ENCODE measurements at regions not wholly inside any gene's neighbourhood (a gene's known extent, or its start where the extent isn't known, plus 50 kb on each side); places are given as distances from the start of the nearest gene placed in this dataset.
"Not testable (repeated sequence)": the region's sequence is repeated elsewhere in the genome, so short reads cannot be mapped to it uniquely, and the experiment has no call there.

DNA sequence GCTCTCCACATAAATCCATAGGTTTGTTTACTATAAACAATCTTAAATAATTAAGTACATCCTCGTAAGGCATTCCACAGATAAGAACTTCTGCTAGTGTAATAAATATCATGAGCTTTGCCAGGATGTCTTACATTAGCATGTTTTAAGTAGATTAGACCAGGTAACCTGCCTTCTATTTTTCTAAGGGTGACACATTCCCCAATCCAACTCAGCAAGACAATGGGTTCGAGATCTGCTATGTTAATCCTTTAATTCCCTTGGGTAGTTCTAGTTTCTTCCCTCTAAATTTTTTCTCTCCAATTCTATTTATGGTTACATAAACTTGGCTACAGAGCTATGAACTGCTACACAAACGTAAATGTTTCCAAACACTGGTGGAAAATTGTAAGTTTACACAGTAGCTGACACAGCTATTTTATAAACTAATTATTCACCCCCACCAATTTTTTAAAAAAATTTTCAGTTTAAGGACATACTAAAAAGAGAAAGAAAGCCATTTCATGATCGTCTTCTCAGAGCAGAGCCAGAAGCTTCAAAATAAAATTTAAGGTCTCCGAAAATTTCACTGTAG lies 386.5 kb upstream of the SLC39A10 start:
- no peak for DNase-seq

DNA sequence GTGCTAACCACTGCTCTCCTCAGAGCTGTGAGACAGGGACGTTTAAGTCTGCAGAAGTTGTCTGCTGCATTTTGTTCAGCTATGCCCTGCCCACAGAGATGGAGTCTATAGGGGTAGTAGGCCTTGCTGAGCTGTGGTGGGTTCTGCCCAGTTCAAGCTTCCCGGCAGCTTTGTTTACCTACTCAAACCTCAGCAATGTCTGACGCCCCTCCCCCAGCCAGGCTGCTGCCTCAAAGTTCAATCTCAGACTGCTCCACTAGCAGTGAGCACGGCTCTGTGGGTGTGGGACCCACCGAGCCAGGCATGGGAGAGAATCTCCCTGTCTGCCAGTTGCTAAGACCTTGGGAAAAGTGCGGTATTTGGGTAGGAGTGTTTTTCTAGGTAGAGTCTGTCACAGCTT lies 387.8 kb upstream of the SLC39A10 start:
- no peak for DNase-seq

DNA sequence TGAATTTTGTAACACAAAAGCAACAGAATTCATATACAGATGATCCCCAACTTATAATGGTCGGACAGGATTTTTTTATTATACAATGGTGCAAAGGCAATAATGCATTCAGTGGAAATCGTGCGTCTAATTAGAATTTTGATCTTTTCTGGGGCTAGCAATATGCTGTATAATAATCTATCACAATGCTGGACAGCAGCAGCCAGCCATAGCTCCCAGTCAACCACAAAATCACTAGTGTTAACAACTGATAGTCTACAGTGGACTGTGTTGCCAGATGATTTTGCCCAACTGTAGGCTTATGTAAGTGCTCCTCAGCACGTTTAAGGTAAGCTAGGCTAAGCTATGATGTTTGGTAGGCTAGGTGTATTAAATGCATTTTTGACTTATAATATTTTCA lies 399.0 kb upstream of the SLC39A10 start:
- DNase-seq, result no peak

DNA sequence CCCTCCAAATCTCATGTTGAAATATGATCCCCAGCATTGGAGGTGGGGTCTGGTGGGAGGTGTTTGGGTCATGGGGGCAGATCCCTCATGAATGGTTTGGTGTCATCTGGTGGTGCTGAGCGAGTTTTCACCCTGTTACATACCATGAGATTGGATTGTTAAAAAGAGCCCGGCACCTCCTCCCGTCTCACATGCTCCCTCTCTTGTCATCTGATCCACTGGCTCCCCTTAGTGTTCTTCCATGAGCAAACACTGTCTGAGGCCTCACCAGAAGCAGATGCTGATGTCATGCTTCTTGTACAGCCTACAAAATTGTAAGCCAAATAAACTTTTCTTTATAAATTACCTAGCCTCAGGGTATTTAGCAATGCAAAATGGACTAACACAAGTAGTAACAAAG lies 405.0 kb upstream of the SLC39A10 start:
- no peak for DNase-seq

DNA sequence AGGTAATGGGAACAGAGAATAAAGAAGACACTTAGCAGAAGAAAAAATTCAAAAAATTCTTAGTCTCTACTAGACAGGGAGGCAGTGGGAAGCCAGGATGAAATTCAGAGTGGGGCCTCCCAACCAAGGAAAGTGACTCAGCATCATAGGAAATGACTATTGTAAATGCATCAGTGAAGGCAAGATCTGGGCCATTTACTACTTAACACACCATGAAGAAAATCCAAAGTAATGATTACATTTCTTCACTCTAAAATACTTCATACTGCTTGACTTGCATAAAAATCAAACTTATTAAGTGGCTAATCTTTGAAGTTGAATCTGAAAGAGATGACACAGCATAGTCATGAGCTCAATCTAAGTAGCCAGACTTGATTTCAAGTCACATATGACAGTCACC lies 405.8 kb upstream of the SLC39A10 start:
- no peak for DNase-seq

DNA sequence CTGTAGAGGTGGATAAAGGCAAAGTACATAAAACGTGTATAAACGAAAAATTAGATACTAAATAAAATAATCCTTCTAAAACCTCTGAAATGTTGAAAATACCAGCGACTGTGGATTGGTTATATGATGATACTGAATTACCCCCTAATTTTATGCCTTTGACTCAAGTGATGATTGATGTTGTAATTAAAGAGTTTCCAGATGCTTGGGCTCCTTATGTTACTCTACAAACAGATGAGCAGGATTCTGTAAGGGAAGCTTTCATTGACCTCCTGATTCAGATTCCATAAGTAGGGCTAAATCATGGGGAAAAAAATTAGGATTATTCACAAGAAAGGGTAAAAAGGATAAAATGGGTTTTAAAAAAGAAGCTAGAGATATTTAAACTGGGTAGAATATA lies 418.2 kb upstream of the SLC39A10 start:
- no peak for DNase-seq

DNA sequence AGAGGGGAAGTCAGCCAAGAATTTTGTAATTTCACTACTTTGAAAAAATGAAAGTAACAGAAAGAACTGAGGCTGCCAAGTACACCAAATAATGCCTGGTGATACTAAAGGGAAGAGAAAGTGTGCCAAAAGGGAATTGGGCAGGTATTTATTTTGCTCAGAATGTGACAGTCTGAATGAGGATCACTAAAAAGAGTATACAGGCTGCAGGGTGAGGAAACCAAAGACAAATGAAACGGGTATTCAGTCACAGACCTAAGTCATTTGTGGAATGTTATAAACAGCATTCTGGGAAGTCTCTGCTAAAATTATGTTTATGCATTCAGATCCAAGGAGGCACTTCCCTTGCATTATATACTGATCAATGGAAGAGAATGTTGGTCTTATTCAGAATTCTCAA lies 418.6 kb upstream of the SLC39A10 start:
- DNase-seq, result peak; percentile 1

DNA sequence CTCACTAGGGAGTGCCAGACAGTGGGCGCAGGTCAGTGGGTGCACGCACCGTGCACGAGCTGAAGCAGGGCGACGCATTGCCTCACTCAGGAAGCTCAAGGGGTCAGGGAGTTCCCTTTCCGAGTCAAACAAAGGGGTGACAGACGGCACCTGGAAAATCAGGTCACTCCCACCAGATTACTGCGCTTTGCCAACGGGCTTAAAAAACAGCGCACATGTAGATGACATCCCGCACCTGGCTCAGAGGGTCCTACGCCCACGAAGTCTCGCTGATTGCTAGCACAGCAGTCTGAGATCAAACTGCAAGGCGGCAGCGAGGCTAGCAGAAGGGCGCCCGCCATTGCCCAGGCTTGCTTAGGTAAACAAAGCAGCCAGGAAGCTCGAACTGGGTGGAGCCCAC lies 428.5 kb upstream of the SLC39A10 start:
- not testable (repeated sequence) for DNase-seq

DNA sequence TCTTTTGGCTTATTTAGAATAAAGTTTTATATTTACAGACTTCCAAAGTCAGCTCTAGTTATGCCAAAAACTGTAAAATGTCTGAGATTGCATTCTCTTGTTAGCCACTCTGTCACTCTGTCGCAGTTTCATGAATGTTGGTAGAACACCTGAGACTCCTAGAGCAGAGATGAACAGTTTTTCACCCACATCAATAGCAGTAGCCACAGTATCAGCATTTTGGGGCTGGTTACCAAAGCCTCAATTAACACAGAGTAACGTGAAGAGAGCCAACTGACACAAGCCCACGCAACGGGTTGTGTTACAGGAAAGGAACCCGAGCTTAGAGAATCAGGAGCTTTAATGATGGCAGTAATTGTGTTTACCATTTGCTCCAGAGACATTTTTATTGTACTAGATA lies 443.0 kb upstream of the SLC39A10 start:
- no peak for DNase-seq

DNA sequence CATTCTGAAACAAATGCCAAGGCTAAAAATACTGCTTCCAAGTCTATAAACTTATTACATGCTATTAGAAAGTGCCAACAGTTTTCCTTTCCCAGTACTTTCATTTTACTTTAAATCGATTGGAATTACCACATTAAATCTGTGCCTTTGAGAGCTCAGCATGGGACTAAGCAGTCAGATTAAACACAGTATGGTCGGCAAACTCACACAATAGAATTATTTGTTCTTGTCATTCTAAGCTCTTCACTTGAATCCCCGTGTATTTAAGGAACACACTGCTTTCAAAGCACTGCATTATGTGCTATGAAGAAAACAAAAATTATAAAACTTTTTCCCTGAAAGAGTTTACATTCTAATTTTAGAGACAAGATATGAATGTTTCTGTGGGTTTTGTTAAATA lies 444.4 kb upstream of the SLC39A10 start:
- DNase-seq, result no peak

DNA sequence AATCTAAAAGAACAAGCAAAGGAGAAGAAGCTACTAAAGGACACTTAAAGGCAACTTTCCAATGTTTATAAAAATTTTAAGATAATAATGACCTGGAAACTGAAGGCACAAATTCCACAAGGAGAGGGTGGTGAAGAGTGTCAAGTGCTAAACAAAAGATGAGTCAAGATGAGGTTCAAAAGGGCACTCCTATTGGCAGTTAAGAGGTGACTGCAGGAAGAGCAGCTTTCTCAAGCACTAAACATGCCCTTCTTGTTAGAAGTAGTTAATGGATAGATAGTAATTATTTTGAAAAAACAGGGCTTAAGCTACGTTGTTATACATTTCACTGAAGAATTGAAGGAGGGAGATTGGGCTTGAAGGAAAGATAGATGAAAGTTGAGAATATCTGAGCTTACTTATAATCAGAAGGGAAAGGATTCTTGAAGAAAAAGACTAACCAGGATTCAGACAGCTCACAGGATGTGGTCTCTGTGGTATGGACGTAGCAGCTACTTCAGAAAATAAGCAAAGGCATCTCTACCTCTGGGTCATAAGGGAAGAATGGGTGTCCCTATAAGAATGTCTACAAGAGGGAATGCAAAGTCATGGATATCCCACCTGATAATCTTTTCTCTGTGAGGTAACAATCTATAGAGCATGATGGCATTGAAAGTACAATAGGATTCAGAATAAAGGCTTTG lies 454.7 kb upstream of the SLC39A10 start:
- DNase-seq, result no peak

DNA sequence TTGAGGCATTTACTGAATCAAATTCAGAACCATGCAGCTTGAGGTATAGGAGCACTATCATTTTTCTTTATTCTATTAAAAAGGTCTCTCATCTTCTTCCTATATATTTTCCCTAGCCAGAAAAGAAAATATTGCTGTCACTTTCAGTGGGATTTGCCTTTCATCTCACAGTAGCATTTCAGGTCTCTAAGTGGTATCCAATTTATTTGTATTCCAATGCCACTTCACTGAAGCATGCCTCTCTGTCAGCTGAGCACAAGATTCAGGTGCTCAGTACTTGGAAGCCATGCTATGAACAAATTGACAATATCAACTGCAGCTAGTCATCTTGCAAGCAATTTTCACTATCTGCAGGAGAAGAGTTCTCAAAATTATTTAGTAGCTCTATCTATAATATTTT lies 457.2 kb upstream of the SLC39A10 start:
- no peak for DNase-seq

DNA sequence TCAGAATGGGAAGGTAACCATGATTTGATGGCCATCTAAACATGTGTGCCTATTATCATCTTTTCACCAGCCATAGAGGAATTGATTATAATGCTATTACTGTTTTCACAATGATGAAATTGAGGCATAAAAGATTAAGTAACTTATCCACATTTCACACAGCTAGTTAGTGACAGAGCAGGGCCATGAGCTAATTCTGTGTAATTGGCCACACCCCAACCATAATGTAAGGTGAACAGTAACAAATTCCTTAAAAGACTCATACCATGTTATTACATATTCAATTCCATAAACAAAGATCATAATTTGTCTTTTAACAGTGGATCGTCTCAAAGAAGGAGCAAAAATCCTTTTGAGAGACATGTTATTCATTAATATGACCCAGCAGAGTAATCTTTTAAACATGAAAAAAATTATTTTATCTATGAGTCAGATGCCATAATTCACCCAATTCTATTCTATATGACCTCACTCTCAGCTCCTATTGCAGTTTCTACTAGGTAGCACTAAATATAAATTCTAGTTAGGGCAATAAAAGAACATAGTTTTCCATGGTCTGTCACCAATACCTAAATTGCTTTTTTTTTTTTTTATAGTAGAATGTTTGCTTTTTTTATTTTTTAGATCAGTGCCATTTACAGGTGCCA lies 475.8 kb upstream of the SLC39A10 start:
- DNase-seq, result no peak

DNA sequence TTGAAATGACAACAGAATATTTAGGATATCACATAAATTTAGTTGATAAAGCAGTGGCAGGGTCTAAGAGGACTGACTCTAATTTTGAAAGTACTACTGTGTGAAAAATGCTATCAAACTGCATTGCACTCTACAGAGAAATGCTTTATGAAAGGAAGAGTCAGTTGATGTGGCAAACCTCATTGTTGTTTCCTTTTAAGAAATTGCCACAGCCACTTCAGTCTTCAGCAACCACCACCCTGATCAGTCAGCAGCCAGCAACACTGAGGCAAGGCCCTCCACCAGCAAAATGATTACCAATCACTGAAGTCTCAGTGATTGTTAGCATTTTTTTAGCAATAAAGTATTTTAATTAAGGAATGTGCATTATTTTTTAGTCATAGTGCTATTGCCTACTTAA lies 488.7 kb upstream of the SLC39A10 start:
- no peak for DNase-seq

DNA sequence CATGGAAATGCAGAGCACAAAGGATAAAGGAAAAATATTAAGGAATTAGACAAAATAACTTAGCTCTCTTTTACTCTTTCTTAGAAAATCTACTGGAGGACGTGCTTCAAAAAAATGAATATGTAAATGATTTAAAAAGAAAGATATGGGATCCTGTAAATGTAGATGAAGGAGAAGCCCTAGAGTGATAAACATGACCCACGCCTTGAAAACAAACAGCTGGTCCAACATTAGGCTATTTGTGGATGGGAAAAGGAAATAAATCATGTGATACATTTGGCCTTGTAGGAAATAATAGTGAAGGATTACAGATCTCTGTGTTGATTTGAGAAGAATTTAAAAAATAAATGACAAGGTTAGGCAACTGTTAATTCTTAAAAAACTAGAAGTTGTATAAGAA lies 492.1 kb upstream of the SLC39A10 start:
- DNase-seq, result no peak

DNA sequence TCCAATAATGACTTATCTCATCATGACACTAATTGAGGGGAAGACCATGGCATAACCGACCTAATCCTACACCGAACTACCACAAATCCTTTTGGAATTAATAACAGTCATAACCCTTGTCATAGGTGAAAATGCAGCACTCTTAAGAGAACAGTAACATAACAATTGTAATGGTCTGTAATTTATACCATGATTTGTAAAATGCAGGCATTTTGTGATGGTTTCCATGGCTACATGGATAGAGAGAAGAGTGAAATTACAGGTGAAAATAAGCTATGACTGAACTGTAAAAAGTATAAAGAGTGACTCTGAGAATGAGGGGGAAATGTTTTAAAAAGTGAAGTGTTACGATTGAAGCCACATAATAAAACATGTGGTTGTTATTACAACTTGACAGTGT lies 494.1 kb upstream of the SLC39A10 start:
- no peak for DNase-seq

DNA sequence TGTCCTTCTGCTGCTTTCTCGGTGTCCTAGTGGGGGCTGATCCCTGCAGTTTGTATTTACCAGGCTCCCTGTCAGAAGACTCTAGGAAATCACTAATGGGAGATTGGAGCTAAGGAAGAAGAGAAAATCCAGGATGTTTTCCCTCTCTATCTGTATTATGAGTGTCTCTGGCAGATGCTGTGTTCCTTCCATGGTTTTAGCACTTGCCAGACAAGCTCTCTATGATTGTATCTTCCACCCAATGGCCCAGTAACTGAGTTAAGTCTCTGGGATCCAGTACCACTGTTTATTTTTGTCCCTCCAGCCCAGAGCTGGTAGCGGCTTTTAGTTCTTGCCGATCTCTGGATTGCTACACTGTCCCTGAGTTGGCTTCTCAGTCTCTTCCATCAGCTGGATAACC lies 494.8 kb upstream of the SLC39A10 start:
- DNase-seq, result no peak

DNA sequence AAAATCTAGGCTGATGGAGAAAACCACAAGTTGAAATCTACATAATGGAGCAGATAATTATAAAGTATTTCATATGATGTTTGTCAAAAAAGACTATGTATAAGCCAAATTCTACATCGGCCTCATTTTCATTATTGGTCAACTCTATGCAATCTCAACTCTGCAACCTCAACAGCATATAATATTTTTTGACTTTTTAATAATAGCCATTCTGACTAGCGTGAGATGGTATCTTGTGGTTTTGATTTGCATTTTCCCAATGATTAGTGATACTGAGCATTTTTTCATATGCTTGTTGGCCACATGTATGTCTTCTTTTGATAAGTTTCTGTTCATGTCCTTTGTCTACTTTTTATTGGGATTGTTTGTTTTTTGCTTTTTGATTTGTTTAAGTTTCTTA lies 496.1 kb upstream of the SLC39A10 start:
- DNase-seq, result no peak

DNA sequence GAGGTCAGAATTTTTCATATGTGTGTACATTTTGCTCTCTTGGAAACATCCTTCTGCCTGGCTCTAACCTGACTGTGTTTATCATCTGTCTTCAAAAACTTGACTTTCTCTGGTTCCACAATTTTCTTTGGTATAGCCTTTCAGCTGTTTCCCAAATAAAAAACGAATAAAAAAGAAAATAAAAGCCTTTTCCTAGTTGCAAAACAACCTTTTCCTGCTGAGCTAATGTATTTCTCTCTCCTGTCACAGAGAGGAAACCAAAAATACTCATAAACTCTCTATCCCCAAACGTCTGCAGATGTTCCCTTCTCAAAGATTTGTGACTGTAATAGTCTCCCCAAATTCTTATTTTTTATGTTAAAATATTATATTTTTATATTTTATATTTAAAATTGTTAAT lies 505.3 kb upstream of the SLC39A10 start:
- no peak for DNase-seq

DNA sequence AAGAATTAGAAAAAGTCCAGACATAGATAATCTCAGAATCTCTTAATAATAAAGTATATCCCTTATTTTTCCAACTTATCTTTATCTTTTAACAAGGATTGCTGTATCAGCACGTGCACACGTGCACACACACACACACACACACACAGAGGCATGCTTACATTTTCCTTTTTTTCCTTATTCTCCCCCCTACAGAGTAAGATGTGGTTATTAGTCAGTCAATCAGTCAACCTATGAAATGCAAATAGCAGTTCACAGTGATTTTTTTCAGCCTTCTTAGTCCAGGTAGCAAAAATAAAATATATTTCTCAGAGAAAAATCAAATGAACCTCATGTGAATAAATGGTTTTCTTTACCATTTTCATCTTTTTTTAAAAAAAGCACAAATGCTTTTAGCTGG lies 506.2 kb upstream of the SLC39A10 start:
- DNase-seq, result no peak

DNA sequence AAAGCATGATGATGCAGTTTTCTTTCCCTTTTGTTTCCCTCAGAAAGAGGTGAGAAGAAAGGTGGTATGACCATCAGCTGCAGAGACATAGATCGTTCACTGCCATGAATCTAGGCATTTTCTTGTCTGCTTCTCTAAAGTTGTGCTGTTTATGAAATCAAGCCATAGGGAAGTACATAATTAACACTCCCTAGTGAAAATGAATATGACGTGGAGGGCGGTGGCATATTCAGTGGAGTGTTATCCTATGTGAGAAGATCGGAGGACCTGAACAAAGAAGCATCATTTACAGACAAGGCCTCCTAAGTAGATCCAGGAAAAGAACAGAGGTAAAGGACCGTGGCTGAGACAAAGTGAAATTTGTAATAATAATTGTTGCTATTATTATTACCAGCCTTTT lies 509.0 kb upstream of the SLC39A10 start:
- no peak for DNase-seq

DNA sequence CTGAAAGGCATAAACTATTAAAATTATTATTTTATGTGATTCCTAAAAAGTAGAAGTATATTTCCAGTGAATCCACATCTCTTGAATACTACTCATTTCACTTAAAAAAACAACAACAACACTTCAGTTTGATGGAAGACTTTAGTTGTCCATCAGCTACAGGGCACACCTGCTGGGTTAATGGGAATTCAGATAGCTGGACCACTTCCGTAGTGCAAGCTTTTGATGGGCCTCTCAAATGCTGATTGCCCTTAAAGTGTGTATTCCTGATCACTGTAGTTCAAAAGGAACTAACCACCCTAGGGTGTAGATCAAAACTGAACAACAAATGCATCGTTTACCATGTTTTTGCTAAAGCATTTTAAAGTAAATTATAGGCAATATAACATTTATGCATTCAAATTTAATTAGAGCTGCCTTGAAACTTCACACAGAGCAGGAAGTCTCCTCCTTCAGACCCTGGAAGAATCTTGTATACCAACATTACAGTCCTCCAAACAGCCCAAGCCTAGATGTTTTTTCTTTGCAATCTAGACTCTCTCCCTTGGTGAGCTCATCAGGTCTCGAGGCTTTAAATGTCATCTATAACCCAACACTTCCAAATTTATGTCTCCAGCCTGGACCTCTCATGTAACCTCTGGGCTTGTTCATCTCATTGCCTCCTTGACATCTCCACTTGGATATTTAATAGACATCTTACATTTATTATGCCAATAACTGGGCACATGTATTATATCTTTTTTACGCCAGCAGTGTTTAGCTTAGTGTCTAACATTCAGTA lies 510.1 kb upstream of the SLC39A10 start:
- no peak for DNase-seq

DNA sequence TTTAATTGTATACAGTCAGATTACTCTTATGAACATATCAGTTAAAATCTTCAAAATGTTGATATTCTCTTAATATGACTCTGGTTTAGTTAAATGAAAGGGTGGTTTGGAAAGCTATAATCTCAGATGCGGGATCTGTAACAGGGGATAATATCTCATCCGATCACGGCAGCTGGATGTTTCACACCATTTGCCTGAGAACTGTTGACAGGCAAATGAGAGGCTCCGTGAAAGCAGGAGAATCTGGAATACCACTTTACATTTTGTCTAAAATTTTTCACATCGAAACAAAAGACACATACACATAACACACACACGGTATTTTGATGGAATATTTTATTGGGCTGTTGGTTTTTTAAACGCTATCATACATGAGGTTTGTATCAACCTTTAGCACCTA lies 518.6 kb upstream of the SLC39A10 start:
- no peak for DNase-seq

DNA sequence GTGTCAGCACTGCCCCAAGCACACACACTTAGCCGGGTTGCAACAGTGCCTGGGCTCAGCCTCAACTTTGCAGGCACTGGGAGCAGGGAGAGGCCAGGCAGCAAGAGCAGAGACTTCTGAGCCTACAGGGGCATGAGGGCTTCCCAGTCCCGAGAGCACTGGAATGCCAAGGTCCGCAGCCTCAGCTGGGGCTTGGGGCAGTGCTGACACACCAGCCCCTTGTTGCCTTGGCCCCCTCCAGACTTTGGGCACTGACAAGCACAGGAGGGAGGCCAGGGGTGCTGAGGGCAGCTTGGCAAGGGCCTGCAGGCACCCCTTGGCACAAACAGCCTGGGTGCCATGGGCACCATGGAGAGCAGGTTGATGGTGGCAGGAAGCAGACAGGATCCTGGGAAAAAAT lies 531.1 kb upstream of the SLC39A10 start:
- not testable (repeated sequence) for DNase-seq
